ENCODE measurements at regions not wholly inside any gene's neighbourhood (a gene's known extent, or its start where the extent isn't known, plus 50 kb on each side); places are given as distances from the start of the nearest gene placed in this dataset.

DNA sequence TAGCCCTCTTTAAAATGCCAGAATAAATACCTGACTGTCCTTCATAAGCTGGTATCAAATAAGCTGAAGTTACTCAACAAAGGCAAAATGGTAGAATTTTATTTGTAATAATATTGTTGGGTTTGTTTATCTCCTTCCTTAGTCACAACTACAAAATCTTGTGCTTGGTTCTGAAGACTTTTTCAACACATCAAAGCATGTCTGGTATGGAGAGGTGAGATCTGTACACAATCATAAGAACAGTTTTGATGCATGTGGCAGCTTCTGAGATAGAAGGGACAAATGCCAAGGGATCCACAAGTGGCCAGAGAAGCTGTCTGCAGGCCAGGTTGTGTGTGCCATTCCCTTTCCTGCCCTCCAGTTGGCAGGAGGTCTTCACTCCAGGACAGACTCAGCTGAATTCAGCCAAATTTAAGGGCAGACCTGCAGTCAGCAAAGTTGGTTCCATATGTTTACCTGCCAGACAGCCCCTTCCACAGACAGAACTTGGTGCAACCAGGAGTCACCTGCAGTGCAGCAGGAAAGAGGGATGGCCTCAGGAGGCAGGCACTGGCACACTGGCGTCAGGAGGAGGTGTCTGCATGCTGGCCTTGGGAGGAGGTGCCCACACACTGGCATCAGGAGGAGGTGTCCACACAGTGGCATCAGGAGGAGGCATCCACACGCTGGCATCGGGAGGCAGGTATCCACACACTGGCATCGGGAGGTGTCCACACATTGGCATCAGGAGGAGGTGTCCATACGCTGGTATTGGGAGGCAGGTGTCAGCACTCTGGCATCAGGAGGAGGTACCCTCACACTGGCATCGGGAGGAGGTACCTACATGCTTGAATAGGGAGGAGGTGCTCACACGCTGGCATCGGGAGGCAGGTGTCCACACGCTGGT, 93.1 kb upstream of the IKZF1 start:
- no peak for DNase-seq (ENCODE audit: low spot score)
- intact Hi-C loops (cut with DNase I) = no loop called here

DNA sequence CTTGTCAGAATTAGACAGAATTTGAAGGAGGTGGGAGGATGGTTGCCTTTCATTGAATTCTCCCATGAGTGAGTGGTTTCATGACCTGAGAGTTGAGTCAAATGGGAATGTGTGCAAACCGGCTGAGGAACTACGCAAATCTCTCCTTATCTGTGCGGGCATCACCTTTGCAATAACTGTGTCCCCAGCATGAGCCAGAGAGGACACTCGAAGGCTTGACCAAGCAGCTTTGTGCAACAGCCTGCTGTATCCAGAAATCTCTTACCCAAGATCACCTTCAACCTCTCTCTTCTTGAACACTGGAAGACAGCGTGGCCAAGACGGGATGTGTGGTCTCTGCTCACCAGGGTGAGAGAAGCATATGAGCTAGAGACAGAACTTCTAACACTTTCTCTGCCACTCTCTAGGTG, 93.8 kb upstream of the IKZF1 start:
- intact Hi-C loops (cut with DNase I) = no loop called here
- no peak for DNase-seq (ENCODE audit: low spot score)

DNA sequence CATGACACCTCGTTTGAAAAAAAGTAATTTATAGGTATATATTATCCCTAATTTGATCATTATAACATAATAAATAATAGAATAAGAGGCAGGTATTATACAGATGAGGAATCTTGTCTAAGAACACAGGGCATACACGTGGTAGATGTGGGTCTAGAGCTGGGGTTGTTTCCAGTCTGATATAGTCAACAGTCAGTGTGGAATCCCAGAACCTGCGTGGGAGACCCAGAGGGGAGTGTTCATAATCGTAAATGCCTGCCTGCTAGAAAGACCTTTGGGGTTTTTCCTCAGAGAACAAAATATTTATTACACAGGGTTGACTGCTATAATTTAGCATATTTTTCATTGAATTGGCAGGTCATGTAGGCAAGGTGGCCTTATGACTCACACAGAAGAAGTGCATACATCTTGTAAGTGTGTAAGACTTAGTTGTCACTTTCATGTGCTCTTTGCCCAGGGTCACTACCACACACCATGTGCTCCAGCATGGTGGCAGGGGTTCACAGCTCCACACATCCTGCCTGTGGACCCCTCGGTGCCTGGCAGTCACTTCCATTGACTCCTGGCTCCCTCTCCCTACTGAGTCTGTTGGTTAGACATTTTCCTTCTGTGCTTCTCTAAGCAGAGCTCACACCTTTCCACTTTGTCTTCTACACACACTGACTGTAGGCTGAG, 94.9 kb upstream of the IKZF1 start:
- intact Hi-C loops (cut with DNase I) = no loop called here
- DNase-seq (ENCODE audit: low spot score) = no peak

DNA sequence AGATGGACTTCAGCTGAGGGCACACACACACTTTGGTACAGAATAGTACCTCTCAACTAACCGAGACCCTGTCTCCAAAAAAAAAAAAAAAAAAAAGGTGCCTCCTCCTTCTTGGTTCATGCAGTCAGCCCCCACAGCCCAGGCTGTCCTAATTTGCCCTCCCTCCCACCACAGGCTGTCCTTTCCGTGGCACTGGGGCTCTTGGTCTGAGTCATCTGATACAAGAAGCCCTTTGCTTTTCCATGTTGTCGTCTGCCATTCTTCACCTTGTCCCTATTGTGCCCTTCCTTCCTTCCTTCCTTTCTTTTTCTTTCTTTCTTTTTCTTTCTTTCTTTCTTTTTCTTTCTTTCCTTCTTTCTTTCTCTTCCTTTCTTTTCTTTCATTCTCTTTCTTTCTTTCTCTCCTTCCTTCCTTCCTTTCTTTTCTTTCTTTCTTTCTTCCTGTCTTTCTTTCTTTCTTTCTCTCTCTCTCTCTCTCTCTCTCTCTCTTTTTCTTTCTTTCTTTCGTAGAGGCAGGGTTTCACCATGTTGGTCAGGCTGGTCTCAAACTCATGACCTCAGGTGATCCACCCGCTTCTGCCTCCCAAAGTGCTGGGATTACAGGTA, 96.0 kb upstream of the IKZF1 start:
- intact Hi-C loops (cut with DNase I) = no loop called here

DNA sequence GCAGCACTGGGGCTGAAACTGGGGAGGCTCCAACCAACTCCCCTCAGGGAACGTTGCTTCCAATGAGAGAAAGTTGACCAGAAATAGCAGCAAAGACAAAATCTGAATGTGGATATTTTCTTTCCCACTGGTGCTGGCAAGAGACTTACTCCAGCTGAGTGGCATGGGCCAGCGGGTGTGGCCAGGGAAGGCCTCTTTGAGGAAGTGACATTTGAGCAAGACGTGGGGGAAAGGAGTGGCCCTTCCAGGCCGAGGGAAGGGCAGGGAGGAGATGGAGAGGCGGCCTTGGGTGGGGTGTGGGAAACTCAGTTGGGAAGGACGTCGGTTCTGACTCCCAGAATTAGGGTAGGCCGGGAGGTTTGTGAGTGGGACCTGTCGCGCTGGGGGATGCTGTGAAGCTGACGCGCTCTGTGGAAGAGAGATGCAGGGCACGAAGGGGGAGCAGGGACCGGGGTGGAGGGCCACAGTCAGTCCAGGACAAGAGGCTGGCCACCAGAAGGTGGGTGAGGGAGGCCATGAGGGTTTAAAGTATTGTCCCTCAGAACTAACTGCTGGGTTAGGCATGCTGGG, 96.7 kb upstream of the IKZF1 start:
- intact Hi-C loops (cut with DNase I) = no loop called here
- no peak for DNase-seq (ENCODE audit: low spot score)

More for the DNA sequence above, 96.0 kb upstream of the IKZF1 start:
- DNase-seq (ENCODE audit: low spot score) = no peak

DNA sequence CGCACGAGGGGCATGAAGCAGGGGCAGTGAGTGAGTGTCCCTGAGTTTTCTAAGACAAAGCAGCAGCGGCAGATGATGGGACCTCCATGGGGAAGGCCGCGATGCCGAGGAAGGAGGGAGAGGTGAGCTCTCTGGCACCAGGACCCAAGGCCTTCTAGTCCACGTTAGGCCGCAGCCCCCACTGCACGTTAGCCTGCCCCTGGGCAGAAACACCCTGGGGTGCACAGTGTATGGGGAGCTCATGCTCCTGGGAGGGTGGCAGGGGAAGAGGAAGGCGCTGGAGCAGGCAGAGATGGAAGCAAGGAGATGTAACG, 97.3 kb upstream of the IKZF1 start:
- no peak for DNase-seq (ENCODE audit: low spot score)
- intact Hi-C loops (cut with DNase I) = no loop called here

DNA sequence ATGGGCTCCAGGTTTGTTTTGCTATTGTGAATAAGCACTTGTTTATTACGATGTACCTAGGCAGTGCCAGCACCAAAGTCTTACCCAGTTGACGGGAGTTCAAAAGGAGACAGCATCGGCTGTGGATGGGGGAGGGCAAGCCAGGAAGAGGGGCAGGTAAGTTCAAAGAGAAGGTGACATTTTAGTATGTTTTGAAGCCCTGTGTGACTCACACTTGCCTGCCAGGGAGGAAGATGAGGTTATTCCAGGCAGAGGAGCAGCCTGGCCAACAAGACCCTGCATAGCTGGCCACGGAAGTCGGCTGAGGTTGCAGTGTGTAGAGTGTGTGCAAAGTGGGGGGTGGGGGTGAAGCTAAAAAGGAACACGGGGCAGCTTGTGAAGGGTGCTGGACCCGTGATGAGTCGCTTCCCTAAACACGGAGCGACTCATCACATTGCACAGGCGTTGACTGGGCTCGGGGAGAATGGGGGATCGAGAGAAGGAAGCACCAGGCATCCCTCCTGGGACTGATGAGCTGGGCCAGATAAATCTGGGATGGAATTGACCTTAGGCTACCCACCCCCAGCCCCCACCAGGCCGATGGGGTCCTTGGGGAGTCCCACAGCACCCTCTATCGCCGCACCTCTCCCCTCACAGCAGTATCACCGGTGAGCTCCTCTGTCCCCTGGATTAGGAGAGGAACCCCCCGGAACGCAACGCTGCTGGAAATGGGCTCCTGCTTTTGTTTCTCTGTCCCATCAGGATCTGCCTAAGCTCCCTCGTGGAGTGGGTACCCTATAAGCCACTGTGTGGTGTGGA, 97.9 kb upstream of the IKZF1 start:
- intact Hi-C loops (cut with DNase I) = no loop called here

DNA sequence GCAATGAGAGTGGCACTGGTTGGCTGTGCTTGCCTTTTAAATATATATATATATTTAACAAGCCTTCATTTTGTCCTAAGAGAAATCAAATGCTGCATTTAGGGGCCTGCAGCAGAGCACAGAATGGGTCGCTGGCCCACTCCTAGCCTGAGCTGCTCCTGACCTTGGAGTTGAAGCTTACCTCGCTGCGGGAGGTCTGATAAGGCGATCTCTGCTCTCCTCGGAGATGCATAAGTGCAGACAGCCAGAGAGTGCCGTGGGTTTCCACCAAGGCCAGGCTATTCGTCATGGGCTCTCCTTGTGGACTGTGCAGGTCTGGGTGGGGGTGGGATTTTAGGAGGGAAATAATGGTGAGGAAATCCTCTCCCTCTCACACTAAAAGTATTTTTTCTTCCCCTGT, 99.5 kb upstream of the IKZF1 start:
- intact Hi-C loops (cut with DNase I) = loop anchor here (2.0 kb wide), 1 partner anchor 214 kb away; no protein-coding TSS in a partner anchor
- DNase-seq (ENCODE audit: low spot score) = no peak

More for the DNA sequence above, 97.9 kb upstream of the IKZF1 start:
- no peak for DNase-seq (ENCODE audit: low spot score)

DNA sequence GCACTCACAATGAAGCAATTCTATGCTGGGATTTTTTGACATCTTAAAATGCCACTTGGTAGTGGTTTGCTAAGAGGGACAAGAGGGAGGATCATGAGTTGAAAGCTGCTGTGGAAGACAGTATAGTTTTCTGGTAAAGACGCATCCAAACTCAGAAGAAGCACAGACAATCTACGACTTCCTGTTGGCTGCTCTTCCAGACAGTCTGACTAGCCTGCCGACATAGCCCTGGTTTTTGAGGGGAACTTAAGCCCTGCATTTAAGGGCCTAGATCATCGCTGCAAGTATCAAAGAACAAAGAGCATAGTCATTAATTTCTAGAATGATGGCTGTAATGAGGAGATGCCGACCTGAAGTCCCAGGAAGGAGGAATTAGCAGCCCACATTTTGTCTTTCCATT, 99.9 kb upstream of the IKZF1 start:
- no peak for DNase-seq (ENCODE audit: low spot score)
- intact Hi-C loops (cut with DNase I) = loop anchor here (2.0 kb wide), 1 partner anchor 214 kb away; no protein-coding TSS in a partner anchor

DNA sequence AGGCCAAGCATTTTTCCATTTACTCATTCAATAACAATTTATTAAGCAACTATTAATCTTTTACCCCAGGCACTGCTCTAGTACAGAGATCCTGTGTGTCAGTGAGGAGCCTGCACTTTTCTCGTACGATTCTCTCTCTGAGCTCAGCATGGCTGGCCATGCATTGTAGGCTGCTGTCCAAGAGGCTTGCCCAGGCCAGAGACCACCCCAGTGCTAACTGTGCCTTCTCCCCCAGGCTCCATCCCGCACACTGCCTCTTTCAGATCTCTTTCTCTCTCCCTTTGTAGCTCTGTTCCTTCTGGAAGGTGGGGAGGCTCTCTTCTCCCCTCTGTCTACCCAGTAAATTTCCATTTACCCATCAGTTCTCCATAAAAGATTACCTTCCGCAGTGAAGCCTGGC, 101.0 kb upstream of the IKZF1 start:
- intact Hi-C loops (cut with DNase I) = no loop called here
- DNase-seq (ENCODE audit: low spot score) = no peak

DNA sequence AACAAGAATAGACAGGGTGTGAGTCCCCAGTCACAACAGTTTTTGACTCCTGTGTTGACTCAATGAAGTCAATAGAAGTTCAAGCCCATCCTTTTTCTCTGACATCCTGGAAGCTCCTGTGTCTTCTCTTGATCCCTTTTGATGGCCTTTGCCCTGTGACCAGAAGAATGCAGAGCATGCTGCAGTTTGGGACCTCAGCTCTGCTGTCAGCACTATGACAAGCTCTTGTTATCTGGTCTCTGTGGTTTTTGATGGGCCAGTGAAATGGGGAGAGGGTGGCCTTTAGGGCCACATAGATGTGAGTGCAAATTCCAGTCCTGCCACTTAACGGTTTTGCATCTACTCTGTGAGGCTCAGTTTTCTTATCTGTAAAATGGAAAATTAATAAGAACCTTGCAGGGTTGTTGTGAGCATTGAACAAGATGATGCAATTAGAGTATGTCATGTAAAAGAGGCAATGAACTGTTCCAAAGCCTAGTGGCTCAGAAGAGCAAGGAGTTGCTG, 102.4 kb upstream of the IKZF1 start:
- DNase-seq (ENCODE audit: low spot score) = no peak
- intact Hi-C loops (cut with DNase I) = no loop called here

DNA sequence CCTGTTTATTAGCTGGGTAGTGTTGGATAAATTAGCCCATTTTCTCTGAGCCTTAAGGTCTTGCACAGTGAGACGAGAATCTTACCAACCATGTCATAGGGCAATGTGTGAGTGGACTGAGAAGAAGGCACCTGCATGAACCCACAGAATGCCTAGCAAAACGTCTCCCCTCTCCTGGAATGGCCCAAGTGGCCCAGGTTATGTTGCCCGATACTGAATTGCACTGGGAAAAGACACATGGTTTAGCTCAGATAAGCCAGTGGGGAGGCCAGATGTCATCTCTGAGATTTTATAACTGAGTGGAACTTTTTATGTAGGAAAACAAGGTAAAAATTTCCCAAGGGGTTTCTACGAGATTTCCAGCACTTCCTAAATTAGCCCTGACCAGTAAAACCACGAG, 104.7 kb upstream of the IKZF1 start:
- intact Hi-C loops (cut with DNase I) = no loop called here
- DNase-seq (ENCODE audit: low spot score) = no peak

DNA sequence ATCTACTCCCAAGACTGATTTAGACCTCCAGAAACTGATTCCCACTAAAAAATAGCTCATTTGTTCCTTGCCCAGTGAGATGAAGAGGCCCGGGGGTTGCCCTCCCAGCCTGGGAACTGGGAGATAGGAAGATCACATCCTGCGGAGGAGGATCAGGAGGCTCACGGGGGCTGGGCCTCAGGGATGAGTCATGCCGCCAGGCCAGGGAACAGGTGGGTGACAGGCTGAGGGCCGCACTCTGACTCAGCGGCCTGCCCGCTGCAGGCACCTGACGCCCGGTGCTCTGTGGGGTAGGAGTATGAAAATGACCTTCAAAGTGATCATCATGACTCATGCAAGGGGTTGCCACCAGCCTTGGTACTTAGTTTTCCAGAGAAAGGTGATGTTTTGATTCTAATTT, 104.5 kb upstream of the ZPBP start:
- intact Hi-C loops (cut with DNase I) = no loop called here
- DNase-seq (ENCODE audit: low spot score) = no peak

DNA sequence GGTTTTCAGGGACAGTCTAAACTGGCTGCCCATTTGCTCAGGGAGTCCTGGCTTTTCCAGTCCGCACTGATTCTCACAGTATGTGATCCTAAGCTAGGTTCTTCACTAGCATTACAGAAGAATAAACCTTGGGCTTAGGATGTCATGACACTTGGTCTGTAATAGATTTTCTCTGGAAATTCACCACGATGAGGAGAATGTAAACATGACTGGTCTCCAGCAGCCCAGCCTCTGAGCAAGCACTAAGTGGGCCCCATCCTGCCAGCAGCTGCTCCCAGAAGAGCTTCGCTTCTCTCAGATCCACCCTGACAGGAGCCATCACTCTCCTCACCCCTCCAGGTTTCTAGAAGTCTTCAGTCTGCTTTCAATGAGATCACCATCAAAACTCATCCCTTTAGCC, 103.7 kb upstream of the ZPBP start:
- intact Hi-C loops (cut with DNase I) = no loop called here
- DNase-seq (ENCODE audit: low spot score) = no peak

DNA sequence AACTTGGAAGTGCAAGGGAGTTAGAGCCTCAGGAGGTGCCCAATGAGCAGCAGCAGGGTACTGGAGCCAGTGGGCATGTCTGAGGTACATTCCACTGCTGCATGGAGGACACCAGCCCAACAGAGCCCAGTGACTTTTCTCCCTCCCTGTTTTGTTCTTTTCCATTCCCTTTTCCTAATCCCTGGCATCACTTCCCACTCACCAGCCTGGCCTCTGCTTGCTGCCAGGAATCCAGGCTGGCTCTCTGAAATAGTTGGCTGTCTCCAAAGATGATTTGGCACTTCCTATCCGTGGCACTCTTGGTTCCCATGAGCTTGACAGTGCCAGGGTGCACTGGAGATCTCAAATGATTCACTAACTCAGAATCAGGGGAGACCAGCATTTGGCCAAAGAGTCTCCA, 97.7 kb upstream of the ZPBP start:
- DNase-seq (ENCODE audit: low spot score) = no peak
- intact Hi-C loops (cut with DNase I) = no loop called here

DNA sequence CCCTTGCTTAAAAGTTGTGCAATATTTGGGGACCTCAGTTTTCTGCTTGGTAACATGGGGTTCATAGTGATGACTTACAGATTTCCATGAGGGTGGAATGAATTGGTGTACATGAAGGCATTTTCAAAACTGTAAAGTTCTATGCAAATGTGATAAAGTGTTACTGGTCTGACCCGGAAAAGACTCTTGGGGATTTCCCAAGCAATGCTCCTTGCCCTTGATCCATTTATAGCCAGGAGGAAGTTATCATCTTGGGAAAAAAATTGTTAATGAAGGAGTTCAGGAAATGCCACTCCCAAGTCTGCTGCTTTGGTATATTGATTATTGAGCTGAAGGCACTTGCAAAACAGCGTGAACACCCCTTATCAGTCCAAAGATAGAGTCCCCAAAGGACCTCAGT, 96.3 kb upstream of the ZPBP start:
- intact Hi-C loops (cut with DNase I) = no loop called here
- no peak for DNase-seq (ENCODE audit: low spot score)

DNA sequence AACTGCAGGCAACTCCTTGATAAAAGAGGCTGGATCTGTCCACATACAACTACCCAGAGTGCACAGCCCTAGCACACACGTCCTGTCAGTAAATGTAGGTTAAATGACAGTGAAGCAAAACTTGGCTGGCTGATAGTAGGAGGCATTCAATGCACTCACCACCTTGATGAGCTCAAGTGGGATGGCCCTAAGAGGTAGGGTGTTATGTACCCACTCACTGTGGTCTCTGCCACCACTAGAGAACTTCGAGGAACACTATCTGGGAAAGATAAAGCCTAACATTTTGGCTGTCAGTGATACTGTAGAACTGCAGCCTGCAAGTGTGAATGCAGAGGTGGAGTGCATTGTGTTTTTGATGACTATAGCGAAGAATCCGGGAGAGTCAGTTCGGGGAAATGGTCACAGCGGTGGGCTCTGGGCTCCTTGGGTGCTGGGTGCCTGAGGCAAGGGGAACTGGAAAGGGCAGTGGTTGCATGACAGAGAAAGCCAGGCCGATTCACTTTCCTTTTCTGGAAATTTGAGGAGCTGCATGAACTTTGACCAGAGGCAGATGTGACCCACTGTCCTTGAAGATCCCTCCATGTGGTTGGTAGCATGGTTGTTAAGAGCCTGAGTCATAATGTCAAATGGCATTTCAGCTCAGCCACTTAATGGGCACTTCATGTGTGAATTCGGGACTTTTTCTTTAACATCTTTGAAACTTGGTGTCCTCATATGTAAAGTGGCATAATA, 93.1 kb upstream of the ZPBP start:
- intact Hi-C loops (cut with DNase I) = no loop called here
- DNase-seq (ENCODE audit: low spot score) = no peak

DNA sequence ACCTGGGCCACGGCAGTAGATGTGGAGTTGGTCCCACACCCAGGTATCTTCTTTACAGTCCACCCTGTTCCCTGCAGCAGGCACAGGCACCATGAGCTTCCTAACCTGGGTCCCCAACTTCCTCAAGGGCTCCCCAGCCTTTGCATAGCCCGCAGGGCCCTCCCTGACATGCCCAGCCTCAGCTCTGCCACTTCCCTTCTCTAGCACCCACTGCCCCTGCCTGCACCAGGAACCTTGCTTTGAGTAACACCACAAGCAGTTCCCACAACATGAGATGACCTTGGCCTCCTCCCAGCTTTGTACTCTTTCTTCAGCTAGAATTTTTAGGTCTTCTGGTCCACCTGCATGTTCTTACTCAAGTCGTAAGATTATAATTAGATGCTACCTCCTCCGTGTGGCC, 92.2 kb upstream of the ZPBP start:
- DNase-seq (ENCODE audit: low spot score) = no peak
- intact Hi-C loops (cut with DNase I) = no loop called here
